ENCODE measurements at regions not wholly inside any gene's neighbourhood (a gene's known extent, or its start where the extent isn't known, plus 50 kb on each side); places are given as distances from the start of the nearest gene placed in this dataset.

GRCh38 chr14:84401631-84402030 lies 1128.3 kb upstream of the FLRT2 start:
- FAIRE-seq: no peak
- BruUV-seq (replicated peaks): no TSS peak
- DNase-seq (ENCODE audit: low read depth, low spot score): peak; percentile 14

GRCh38 chr14:84403585-84403984 lies 1126.4 kb upstream of the FLRT2 start:
- no peaks in the 10 kb centered on the region for H3K36me3 ChIP-seq (ENCODE audit: control insufficient read depth in 2 of 2, extremely low read depth in 1 of 2, insufficient read depth in 2 of 2, low read length in 2 of 2)
- no peaks in the 10 kb centered on the region for H3K4me1 ChIP-seq (ENCODE audit: control insufficient read depth, extremely low read depth, insufficient read depth, low read length)
- H3K9ac ChIP-seq (replicated peaks; ENCODE audit: extremely low read depth, insufficient read depth, low read length): no peak overlapping the region
- H3K4me3 ChIP-seq (replicated peaks in 1 of 3; ENCODE audit: insufficient read depth in 1 of 3, low read depth in 1 of 3, low read length in 3 of 3): no peak overlapping the region
- TF ChIP-seq POLR2A (IDR thresholded peaks at IDR 0.05; ENCODE audit: low read depth, low read length) (no peak), MYC (IDR thresholded peaks at IDR 0.05; ENCODE audit: low read depth, low read length) (no peak), POLR2AphosphoS5 (IDR thresholded peaks at IDR 0.05; ENCODE audit: insufficient read depth, low read depth, low read length) (no peak), EZH2 (IDR thresholded peaks at IDR 0.05; ENCODE audit: borderline replicate concordance, low read depth, low read length, severe bottlenecking) (no peak), JUN (IDR thresholded peaks at IDR 0.05; ENCODE audit: borderline replicate concordance, insufficient read depth, insufficient read length, low read depth) (no peak), GATA2 (IDR thresholded peaks at IDR 0.05; ENCODE audit: insufficient read depth, insufficient read length, low read depth, low read length) (no peak), FOS (IDR thresholded peaks at IDR 0.05; ENCODE audit: borderline replicate concordance, insufficient read depth, low read length) (no peak), MAX (IDR thresholded peaks at IDR 0.05; ENCODE audit: insufficient read depth, insufficient read length) (no peak), CTCF (IDR thresholded peaks at IDR 0.05; ENCODE audit: extremely low read depth in 1 of 2, insufficient read depth in 1 of 2, low read depth in 1 of 2, low read length in 2 of 2) (no peak)
- no peaks in the 10 kb centered on the region for H3K9me3 ChIP-seq (replicated peaks; ENCODE audit: control insufficient read depth, insufficient read depth, low read length)
- no peak overlapping the region for H3K4me2 ChIP-seq (ENCODE audit: insufficient read depth, low read length)
- DNase-seq (ENCODE audit: low read depth, low spot score) (no peak), FAIRE-seq (no peak)
- POLR2A ChIA-PET: no interaction called here
- no peaks in the 10 kb centered on the region for H3K9me1 ChIP-seq (replicated peaks; ENCODE audit: control insufficient read depth, extremely low read depth, insufficient read depth, low read length)
- no TSS peak for BruUV-seq (replicated peaks)
- dilution Hi-C loops (cut with MboI; ENCODE audit: extremely low pct_ligation_motif_present, low sequenced_read_pairs) (no loop called here), intact Hi-C loops (cut with micrococcal nuclease) (no loop called here)
- H3K27ac ChIP-seq (ENCODE audit: insufficient read depth, low read depth, low read length): no peak overlapping the region
- no peak overlapping the region for H2AFZ ChIP-seq (ENCODE audit: low read depth, low read length)
- no peaks in the 10 kb centered on the region for H4K20me1 ChIP-seq (replicated peaks; ENCODE audit: control insufficient read depth, extremely low read depth, insufficient read depth, low read length)
- H3K79me2 ChIP-seq (ENCODE audit: control insufficient read depth, insufficient read depth, low read length): no peaks in the 10 kb centered on the region
- no peaks in the 10 kb centered on the region for H3K27me3 ChIP-seq (ENCODE audit: control insufficient read depth in 2 of 2, insufficient read depth in 2 of 2, low read length in 2 of 2)
- CTCF ChIA-PET: no interaction called here

More at GRCh38 chr14:84401631-84402030, 1128.3 kb upstream of the FLRT2 start:
- H3K9ac ChIP-seq (replicated peaks; ENCODE audit: extremely low read depth, insufficient read depth, low read length): no peak overlapping the region
- TF ChIP-seq POLR2AphosphoS5 (IDR thresholded peaks at IDR 0.05; ENCODE audit: insufficient read depth, low read depth, low read length): no peak
- dilution Hi-C loops (cut with MboI; ENCODE audit: extremely low pct_ligation_motif_present, low sequenced_read_pairs): no loop called here
- H3K79me2 ChIP-seq (ENCODE audit: control insufficient read depth, insufficient read depth, low read length): no peaks in the 10 kb centered on the region
- no peaks in the 10 kb centered on the region for H4K20me1 ChIP-seq (replicated peaks; ENCODE audit: control insufficient read depth, extremely low read depth, insufficient read depth, low read length)
- no peak overlapping the region for H2AFZ ChIP-seq (ENCODE audit: low read depth, low read length)
- intact Hi-C loops (cut with micrococcal nuclease): no loop called here
- no peaks in the 10 kb centered on the region for H3K36me3 ChIP-seq (ENCODE audit: control insufficient read depth in 2 of 2, extremely low read depth in 1 of 2, insufficient read depth in 2 of 2, low read length in 2 of 2)
- no peaks in the 10 kb centered on the region for H3K9me3 ChIP-seq (replicated peaks; ENCODE audit: control insufficient read depth, insufficient read depth, low read length)
- no peaks in the 10 kb centered on the region for H3K9me1 ChIP-seq (replicated peaks; ENCODE audit: control insufficient read depth, extremely low read depth, insufficient read depth, low read length)
- H3K4me3 ChIP-seq (replicated peaks in 1 of 3; ENCODE audit: insufficient read depth in 1 of 3, low read depth in 1 of 3, low read length in 3 of 3): no peak overlapping the region
- ChIA-PET POLR2A (no interaction called here), CTCF (no interaction called here)
- H3K4me2 ChIP-seq (ENCODE audit: insufficient read depth, low read length): no peak overlapping the region
- no peaks in the 10 kb centered on the region for H3K27me3 ChIP-seq (ENCODE audit: control insufficient read depth in 2 of 2, insufficient read depth in 2 of 2, low read length in 2 of 2)
- no peak overlapping the region for H3K27ac ChIP-seq (ENCODE audit: insufficient read depth, low read depth, low read length)
- H3K4me1 ChIP-seq (ENCODE audit: control insufficient read depth, extremely low read depth, insufficient read depth, low read length): no peaks in the 10 kb centered on the region
